IMR-90 (cell line): ENCODE measurements at regions not wholly inside any gene's neighbourhood (a gene's known extent, or its start where the extent isn't known, plus 50 kb on each side); places are given as distances from the start of the nearest gene placed in this dataset.

Experiments
- MAZ ChIP-seq: IDR thresholded peaks from 2 replicates; pipeline ENCODE4 v1.6.1; 2012; ENCODE audit warnings: low read depth, mild to moderate bottlenecking, low read length, improper control_type of control experiment, moderate library complexity, borderline replicate concordance
- MXI1 ChIP-seq: IDR thresholded peaks from 2 replicates; pipeline ENCODE4 v1.6.1; 2012; ENCODE audit warnings: low read depth, mild to moderate bottlenecking, low read length, moderate library complexity, borderline replicate concordance
- POLR2A ChIP-seq: IDR thresholded peaks from 2 replicates; pipeline ENCODE4 v1.6.1; 2012; ENCODE audit warnings: mild to moderate bottlenecking, low read depth, low read length
- RCOR1 ChIP-seq: IDR thresholded peaks from 2 replicates; pipeline ENCODE4 v1.6.1; 2012; ENCODE audit warnings: mild to moderate bottlenecking, low read length, improper control_type of control experiment; ENCODE audit not compliant: insufficient replicate concordance
- RFX5 ChIP-seq: IDR thresholded peaks from 2 replicates; pipeline ENCODE4 v1.8.0; 2012; ENCODE audit warnings: low read depth, mild to moderate bottlenecking, low read length, moderate library complexity
- SMC3 ChIP-seq: fragments of 150-350 bp; IDR thresholded peaks from 2 replicates; pipeline ENCODE4 v1.6.1; 2016; ENCODE audit warnings: low read depth, mild to moderate bottlenecking, antibody characterized with exemption, low read length, moderate library complexity
- TF ChIP-seq, protein P1 (sequence below): conservative IDR thresholded peaks from 2 replicates; pipeline ENCODE4 v1.5.1; 2012; ENCODE audit warnings: mild to moderate bottlenecking, low read depth, low read length, improper control_type of control experiment
- TF ChIP-seq, protein P2 (sequence below): fragments of 150-350 bp; IDR thresholded peaks from 2 replicates; pipeline ENCODE4 v1.6.1; 2016; ENCODE audit warnings: low read depth, mild to moderate bottlenecking, low read length, moderate library complexity, borderline replicate concordance
- TF ChIP-seq, protein P3 (sequence below): fragments of 150-350 bp; IDR thresholded peaks from 2 replicates; pipeline ENCODE4 v1.6.1; 2017; ENCODE audit warnings: mild to moderate bottlenecking, antibody characterized with exemption, low read length, low read depth

GRCh38 chr1:10896673-10897072 lies 100.2 kb upstream of the CASZ1 start:
- TF ChIP-seq, protein P1, sequence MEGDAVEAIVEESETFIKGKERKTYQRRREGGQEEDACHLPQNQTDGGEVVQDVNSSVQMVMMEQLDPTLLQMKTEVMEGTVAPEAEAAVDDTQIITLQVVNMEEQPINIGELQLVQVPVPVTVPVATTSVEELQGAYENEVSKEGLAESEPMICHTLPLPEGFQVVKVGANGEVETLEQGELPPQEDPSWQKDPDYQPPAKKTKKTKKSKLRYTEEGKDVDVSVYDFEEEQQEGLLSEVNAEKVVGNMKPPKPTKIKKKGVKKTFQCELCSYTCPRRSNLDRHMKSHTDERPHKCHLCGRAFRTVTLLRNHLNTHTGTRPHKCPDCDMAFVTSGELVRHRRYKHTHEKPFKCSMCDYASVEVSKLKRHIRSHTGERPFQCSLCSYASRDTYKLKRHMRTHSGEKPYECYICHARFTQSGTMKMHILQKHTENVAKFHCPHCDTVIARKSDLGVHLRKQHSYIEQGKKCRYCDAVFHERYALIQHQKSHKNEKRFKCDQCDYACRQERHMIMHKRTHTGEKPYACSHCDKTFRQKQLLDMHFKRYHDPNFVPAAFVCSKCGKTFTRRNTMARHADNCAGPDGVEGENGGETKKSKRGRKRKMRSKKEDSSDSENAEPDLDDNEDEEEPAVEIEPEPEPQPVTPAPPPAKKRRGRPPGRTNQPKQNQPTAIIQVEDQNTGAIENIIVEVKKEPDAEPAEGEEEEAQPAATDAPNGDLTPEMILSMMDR = no peak
- TF ChIP-seq, protein P2, sequence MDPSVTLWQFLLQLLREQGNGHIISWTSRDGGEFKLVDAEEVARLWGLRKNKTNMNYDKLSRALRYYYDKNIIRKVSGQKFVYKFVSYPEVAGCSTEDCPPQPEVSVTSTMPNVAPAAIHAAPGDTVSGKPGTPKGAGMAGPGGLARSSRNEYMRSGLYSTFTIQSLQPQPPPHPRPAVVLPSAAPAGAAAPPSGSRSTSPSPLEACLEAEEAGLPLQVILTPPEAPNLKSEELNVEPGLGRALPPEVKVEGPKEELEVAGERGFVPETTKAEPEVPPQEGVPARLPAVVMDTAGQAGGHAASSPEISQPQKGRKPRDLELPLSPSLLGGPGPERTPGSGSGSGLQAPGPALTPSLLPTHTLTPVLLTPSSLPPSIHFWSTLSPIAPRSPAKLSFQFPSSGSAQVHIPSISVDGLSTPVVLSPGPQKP = no peak
- TF ChIP-seq, protein P3, sequence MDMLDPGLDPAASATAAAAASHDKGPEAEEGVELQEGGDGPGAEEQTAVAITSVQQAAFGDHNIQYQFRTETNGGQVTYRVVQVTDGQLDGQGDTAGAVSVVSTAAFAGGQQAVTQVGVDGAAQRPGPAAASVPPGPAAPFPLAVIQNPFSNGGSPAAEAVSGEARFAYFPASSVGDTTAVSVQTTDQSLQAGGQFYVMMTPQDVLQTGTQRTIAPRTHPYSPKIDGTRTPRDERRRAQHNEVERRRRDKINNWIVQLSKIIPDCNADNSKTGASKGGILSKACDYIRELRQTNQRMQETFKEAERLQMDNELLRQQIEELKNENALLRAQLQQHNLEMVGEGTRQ = no peak
- no peak for TF ChIP-seq RFX5
- no peak for TF ChIP-seq POLR2A
- no peak for TF ChIP-seq RCOR1
- TF ChIP-seq SMC3 = no peak
- no peak for TF ChIP-seq MXI1
- no peak for TF ChIP-seq MAZ
